Prostate gland (tissue), 2 donors: ENCODE measurements at regions not wholly inside any gene's neighbourhood (a gene's known extent, or its start where the extent isn't known, plus 50 kb on each side); places are given as distances from the start of the nearest gene placed in this dataset.

Source experiments
- CTCF ChIP-seq, 4 experiments: fragments of 200-600 bp in 2 of 4; fragments of 450-650 bp in 2 of 4; sonication (generic) in 2 of 4; IDR thresholded peaks; 1 replicate in 3 of 4; 2 replicates in 1 of 4; pipeline ENCODE4 v1.5.1; 2016 to 2019; ENCODE audit warnings: antibody characterized with exemption in 4 of 4, mild to moderate bottlenecking in 2 of 4, moderate library complexity in 2 of 4
- POLR2AphosphoS5 ChIP-seq: sonication (generic); formaldehyde crosslinking; IDR thresholded peaks from one replicate; pipeline ENCODE4 v1.6.1; 2017; ENCODE audit warnings: antibody characterized with exemption

- TF ChIP-seq CTCF (IDR thresholded peaks at IDR 0.05) (no peak), POLR2AphosphoS5 (no peak)
These were observed 98.6 kb downstream of the TBX19 start for GRCh38 chr1:168379104-168379860.
